Urinary bladder (tissue), 3 donors: ENCODE measurements at regions not wholly inside any gene's neighbourhood (a gene's known extent, or its start where the extent isn't known, plus 50 kb on each side); places are given as distances from the start of the nearest gene placed in this dataset.

Experiments
- DNase-seq: peaks from one replicate; pipeline ENCODE4 v3.0.0-alpha.2; 2015; ENCODE audit errors: extremely low spot score
- H3K27ac ChIP-seq: one replicate; pipeline ENCODE4 v1.5.1; 2013; ENCODE audit warnings: low read depth, mild to moderate bottlenecking, moderate library complexity
- H3K36me3 ChIP-seq: one replicate; pipeline ENCODE4 v1.6.1; 2013; ENCODE audit warnings: mild to moderate bottlenecking, moderate library complexity; ENCODE audit not compliant: insufficient read depth
- H3K4me1 ChIP-seq: one replicate; pipeline ENCODE4 v1.6.1; 2013; ENCODE audit warnings: mild to moderate bottlenecking, moderate library complexity; ENCODE audit not compliant: insufficient read depth
- H3K4me3 ChIP-seq: one replicate; pipeline ENCODE4 v1.5.1; 2013; ENCODE audit warnings: low read depth, low read length
- WGBS: extraction: QIAGEN DNeasy Blood & Tissue Kit; methylation state at CpG from one replicate; pipeline ENCODE4 v1.1.7; 2013; 5-methylcytosine and 5-hydroxymethylcytosine counted together
- donor health status: healthy with polysubstance abuse.
- donor health status: healthy.

GRCh38 chr4:18813055-18813454 is 791.5 kb upstream of the LCORL start:
- Histone ChIP-seq H3K27ac (no peak overlapping the region), H3K4me3 (no peak overlapping the region), H3K4me1 (no peaks in the 10 kb centered on the region), H3K36me3 (no peaks in the 10 kb centered on the region)
- DNase-seq, result no peak

- Histone ChIP-seq H3K36me3 (no peaks in the 10 kb centered on the region), H3K4me1 (no peaks in the 10 kb centered on the region), H3K4me3 (no peak overlapping the region), H3K27ac (no peak overlapping the region)
- DNase-seq, result no peak
Observed at GRCh38 chr4:18803781-18804180, 782.2 kb upstream of the LCORL start.

- Histone ChIP-seq H3K27ac (no peak overlapping the region), H3K36me3 (no peaks in the 10 kb centered on the region), H3K4me1 (no peaks in the 10 kb centered on the region), H3K4me3 (no peak overlapping the region)
- 77% methylated on average over 2 of the region's 2 CpGs for WGBS
- no peak for DNase-seq
Observed at GRCh38 chr4:18798123-18798522, 776.6 kb upstream of the LCORL start.

GRCh38 chr4:18795794-18796193 is 774.2 kb upstream of the LCORL start:
- Histone ChIP-seq H3K36me3 (no peaks in the 10 kb centered on the region), H3K4me3 (no peak overlapping the region), H3K27ac (no peak overlapping the region), H3K4me1 (no peaks in the 10 kb centered on the region)
- 81% methylated on average over 1 of the region's 1 CpG for WGBS
- no peak for DNase-seq

- H3K4me1 ChIP-seq, result no peaks in the 10 kb centered on the region
- no peaks in the 10 kb centered on the region for H3K36me3 ChIP-seq
- H3K4me3 ChIP-seq, result no peak overlapping the region
- no peak overlapping the region for H3K27ac ChIP-seq
- WGBS, result 67% methylated on average over 4 of the region's 4 CpGs
- DNase-seq, result no peak
Observed at GRCh38 chr4:18777190-18777930, 755.8 kb upstream of the LCORL start.

- Histone ChIP-seq H3K4me1 (no peaks in the 10 kb centered on the region), H3K27ac (no peak overlapping the region), H3K4me3 (no peak overlapping the region), H3K36me3 (no peaks in the 10 kb centered on the region)
- WGBS, result 92% methylated on average over 2 of the region's 2 CpGs
- no peak for DNase-seq
Observed at GRCh38 chr4:18767921-18768320, 746.4 kb upstream of the LCORL start.

- DNase-seq, result no peak
- Histone ChIP-seq H3K4me3 (no peak overlapping the region), H3K4me1 (no peaks in the 10 kb centered on the region), H3K36me3 (no peaks in the 10 kb centered on the region), H3K27ac (no peak overlapping the region)
Observed at GRCh38 chr4:18756671-18757070, 735.1 kb upstream of the LCORL start.

- Histone ChIP-seq H3K4me3 (no peak overlapping the region), H3K27ac (no peak overlapping the region), H3K36me3 (no peaks in the 10 kb centered on the region), H3K4me1 (no peaks in the 10 kb centered on the region)
- no peak for DNase-seq
- 91% methylated on average over 2 of the region's 2 CpGs for WGBS
Observed at GRCh38 chr4:18754180-18754579, 732.6 kb upstream of the LCORL start.

- WGBS, result 40% methylated on average over 1 of the region's 1 CpG
- H3K27ac ChIP-seq, result no peak overlapping the region
- no peaks in the 10 kb centered on the region for H3K4me1 ChIP-seq
Observed at GRCh38 chr4:18751083-18751482, 729.5 kb upstream of the LCORL start.

GRCh38 chr4:18749391-18749790 is 727.8 kb upstream of the LCORL start:
- Histone ChIP-seq H3K4me1 (no peaks in the 10 kb centered on the region), H3K36me3 (no peaks in the 10 kb centered on the region), H3K27ac (no peak overlapping the region), H3K4me3 (no peak overlapping the region)
- no peak for DNase-seq
- 72% methylated on average over 2 of the region's 2 CpGs for WGBS

More at GRCh38 chr4:18751083-18751482, 729.5 kb upstream of the LCORL start:
- Histone ChIP-seq H3K36me3 (no peaks in the 10 kb centered on the region), H3K4me3 (no peak overlapping the region)
- no peak for DNase-seq

- H3K36me3 ChIP-seq, result no peaks in the 10 kb centered on the region
- H3K4me3 ChIP-seq, result no peak overlapping the region
- H3K27ac ChIP-seq, result no peak overlapping the region
- no peaks in the 10 kb centered on the region for H3K4me1 ChIP-seq
- DNase-seq, result no peak
Observed at GRCh38 chr4:18736551-18736950, 715.0 kb upstream of the LCORL start.

- WGBS, result 60% methylated on average over 3 of the region's 3 CpGs
- Histone ChIP-seq H3K4me1 (no peaks in the 10 kb centered on the region), H3K36me3 (no peaks in the 10 kb centered on the region), H3K4me3 (no peak overlapping the region), H3K27ac (no peak overlapping the region)
- no peak for DNase-seq
Observed at GRCh38 chr4:18735740-18736268, 714.2 kb upstream of the LCORL start.

GRCh38 chr4:18734405-18734804 is 712.9 kb upstream of the LCORL start:
- WGBS, result 31% methylated on average over 2 of the region's 2 CpGs
- H3K36me3 ChIP-seq, result no peaks in the 10 kb centered on the region
- no peak for DNase-seq
- H3K27ac ChIP-seq, result no peak overlapping the region
- no peaks in the 10 kb centered on the region for H3K4me1 ChIP-seq
- H3K4me3 ChIP-seq, result no peak overlapping the region

- Histone ChIP-seq H3K4me1 (no peaks in the 10 kb centered on the region), H3K27ac (no peak overlapping the region), H3K4me3 (no peak overlapping the region), H3K36me3 (no peaks in the 10 kb centered on the region)
- WGBS, result 25% methylated on average over 2 of the region's 2 CpGs
- peak; percentile 35 for DNase-seq
Observed at GRCh38 chr4:18733961-18734360, 712.4 kb upstream of the LCORL start.

GRCh38 chr4:18722748-18723191 is 701.2 kb upstream of the LCORL start:
- no peaks in the 10 kb centered on the region for H3K36me3 ChIP-seq
- H3K27ac ChIP-seq, result no peak overlapping the region
- WGBS, result 18% methylated on average over 1 of the region's 1 CpG
- no peak overlapping the region for H3K4me3 ChIP-seq
- H3K4me1 ChIP-seq, result no peaks in the 10 kb centered on the region
- no peak for DNase-seq
